GM19395 (cell line): ENCODE measurements at regions not wholly inside any gene's neighbourhood (a gene's known extent, or its start where the extent isn't known, plus 50 kb on each side); places are given as distances from the start of the nearest gene placed in this dataset.

ENCODE experiments used
- ATAC-seq: cut with Tn5 transposase; IDR thresholded peaks from one replicate; pipeline ENCODE4 v1.9.1; 2021; ENCODE audit warnings: mild to moderate bottlenecking, moderate library complexity; ENCODE audit not compliant: unreplicated experiment

DNA sequence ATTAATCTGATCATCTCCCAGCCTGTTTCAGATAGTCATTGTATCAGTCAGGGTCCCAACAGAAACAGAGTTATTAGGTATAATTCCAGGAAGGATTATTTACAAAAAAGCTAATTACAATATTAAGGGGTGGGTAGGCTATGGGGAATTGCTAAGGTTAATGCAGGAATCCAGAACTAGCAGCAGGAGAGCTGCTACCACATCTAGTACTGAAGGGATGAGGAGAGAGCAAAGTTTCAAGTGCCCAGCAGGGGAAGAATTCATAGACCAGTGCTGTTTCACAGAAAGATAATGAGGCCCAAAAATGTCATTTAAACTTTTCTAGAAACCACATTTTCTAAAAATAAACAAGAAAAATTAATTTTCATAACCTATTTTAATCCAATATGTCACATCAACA lies 284.2 kb downstream of the HACE1 start:
- ATAC-seq = no peak

DNA sequence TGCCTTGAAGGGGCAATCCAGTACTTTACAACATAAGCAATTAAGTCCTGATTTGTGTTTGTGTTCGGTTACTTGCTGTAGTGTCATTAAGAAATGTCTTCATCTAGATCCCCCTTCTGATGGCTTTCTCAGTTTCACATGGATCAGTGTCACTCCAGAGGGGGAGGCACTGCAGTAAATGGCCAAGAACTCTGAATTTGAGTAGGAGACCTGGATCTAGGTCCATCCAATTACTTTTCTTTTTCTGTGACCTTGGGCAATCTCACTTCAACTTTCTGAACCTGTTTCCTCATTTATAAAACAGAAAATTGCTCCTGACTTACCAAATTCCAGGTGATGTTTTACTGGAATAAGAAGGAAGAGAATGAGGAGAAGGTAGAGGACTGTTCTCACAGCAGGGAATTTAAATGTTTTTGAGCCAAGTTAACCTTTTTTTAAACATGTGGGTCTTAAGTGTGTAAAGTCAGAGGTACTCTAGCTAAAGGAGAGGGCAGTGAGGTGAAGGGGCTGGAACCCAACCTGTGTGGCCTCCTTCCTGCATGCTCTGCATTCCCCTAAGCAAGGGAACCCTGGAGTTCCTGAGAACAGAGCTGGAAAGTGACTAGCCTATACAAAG lies 285.5 kb downstream of the HACE1 start:
- no peak for ATAC-seq

GRCh38 chr6:104573350-104573749 lies 286.4 kb downstream of the HACE1 start:
- ATAC-seq = no peak

- no peak for ATAC-seq
Observed at GRCh38 chr6:104572901-104573300, 286.8 kb downstream of the HACE1 start.

- no peak for ATAC-seq
Observed at GRCh38 chr6:104566411-104566810, 293.3 kb downstream of the HACE1 start.

GRCh38 chr6:104563306-104563705 lies 296.4 kb downstream of the HACE1 start:
- ATAC-seq = no peak

- ATAC-seq = no peak
Observed at GRCh38 chr6:104559435-104560202, 300.1 kb downstream of the HACE1 start.

DNA sequence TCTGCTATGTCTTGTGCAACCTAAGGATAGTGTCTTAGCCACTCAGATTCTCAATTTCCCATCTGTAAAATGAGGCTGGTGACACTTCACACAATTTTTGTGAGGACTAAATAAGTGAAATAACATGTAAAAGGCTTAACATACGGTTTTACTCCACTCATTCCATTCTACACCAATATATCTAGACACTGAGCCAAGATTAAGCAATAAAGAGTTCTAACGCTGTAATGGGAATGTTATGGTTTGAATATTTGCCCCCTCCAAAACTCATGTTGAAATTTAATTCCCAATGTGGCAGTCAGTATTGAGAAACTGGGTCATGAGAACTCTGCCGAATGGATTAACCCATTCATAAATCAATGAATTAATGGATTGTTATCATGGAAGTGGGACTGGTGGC lies 301.0 kb downstream of the HACE1 start:
- ATAC-seq = no peak

- ATAC-seq = no peak
Observed at GRCh38 chr6:104548297-104548696, 311.4 kb downstream of the HACE1 start.

DNA sequence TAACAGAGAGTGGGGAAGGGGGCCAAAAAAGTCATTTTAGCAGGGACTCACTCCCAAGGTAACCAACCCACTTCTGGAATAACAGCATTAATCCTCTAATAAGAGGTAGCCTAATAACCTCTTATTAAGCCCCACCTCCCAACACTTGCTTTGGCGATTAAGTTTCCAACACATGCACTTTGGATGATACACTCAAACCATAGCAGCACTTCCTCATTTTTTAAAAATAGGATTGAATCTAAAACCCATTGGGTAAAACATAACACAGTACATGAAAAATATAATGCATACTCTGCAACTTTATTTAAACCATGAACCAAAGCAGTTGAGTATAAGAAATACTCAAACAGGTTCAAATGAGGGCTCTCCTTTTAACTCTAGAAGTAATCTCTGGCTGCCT lies 318.3 kb downstream of the HACE1 start:
- no peak for ATAC-seq

GRCh38 chr6:104540743-104541142 lies 319.0 kb downstream of the HACE1 start:
- ATAC-seq = no peak

- no peak for ATAC-seq
Observed at GRCh38 chr6:104539173-104539572, 320.5 kb downstream of the HACE1 start.

DNA sequence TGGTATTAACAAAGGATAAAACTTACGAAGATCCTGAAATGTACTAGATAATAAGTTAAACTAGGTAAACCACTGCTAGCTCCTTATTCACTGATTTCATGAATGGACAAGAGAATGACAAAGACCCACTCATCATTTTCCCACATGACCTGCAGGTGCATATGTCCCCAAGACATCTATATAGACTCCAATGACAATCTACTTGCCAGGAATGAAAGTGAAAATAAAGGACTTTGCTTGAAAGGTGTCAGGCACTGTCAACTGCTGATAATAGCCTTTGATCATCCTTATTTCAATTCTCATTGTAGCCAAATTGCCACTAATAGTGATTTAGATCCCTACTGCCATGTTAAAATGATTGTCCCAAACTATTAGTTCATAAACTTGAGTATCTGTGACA lies 321.8 kb downstream of the HACE1 start:
- no peak for ATAC-seq

DNA sequence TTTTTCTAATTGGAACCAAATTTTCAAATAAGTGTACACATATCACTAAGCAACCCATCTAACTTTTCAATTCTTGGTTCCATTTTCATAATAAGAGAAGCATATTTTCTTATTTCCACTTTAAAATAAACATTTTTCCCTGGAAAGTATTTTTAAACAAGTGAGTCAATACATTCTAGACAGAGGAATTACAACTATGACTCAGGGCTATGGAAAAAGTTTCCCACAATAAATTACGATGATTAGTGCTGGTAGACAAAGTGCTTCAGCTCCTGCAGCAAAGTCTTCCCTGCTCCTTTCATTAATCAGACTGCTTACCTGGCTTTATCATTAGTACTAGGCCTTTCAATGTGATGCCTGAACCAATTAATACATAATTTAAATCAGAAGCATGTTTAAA lies 322.5 kb downstream of the HACE1 start:
- ATAC-seq = no peak

- ATAC-seq = no peak
Observed at GRCh38 chr6:104532462-104532861, 327.3 kb downstream of the HACE1 start.

DNA sequence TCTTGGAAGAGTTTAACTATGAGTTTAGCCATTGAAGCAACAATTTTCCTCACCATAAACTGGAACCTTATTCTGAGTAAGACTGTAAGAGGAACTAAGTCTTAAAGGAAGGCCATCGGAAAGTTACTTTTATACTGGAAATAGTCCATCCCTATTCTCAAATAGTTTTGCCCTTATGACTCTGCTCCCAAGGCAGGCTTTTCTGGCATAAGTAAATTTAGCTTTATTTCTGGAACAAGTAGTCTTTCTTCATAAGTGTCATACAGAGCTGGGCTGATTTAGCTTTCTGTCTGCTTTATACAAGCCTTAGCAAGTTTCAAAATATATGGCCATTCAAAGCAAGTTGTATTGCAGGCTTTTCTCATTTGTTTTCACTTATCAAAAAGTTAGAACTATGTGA lies 328.1 kb downstream of the HACE1 start:
- no peak for ATAC-seq

- ATAC-seq = no peak
Observed at GRCh38 chr6:104527761-104528415, 331.8 kb downstream of the HACE1 start.

DNA sequence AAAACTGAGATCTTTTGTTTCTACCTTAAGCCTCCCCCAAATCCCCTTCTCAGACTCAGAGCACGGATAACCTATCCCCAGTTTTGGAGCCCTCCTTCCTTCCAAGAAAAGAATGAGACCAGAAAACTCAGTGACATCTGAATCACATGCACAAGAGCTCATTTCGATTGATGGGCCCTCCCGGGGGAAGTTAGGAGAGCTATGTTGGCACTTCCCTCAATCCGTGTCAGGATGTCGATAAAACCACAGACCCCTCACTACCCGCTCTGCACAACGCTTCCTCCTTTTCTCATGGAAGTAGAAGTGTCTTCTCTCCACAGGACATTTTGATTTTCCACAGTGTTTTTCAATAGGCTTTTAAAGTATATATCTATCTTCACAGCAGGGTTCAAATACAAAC lies 332.4 kb downstream of the HACE1 start:
- no peak for ATAC-seq

GRCh38 chr6:104526376-104526775 lies 333.3 kb downstream of the HACE1 start:
- ATAC-seq = no peak

DNA sequence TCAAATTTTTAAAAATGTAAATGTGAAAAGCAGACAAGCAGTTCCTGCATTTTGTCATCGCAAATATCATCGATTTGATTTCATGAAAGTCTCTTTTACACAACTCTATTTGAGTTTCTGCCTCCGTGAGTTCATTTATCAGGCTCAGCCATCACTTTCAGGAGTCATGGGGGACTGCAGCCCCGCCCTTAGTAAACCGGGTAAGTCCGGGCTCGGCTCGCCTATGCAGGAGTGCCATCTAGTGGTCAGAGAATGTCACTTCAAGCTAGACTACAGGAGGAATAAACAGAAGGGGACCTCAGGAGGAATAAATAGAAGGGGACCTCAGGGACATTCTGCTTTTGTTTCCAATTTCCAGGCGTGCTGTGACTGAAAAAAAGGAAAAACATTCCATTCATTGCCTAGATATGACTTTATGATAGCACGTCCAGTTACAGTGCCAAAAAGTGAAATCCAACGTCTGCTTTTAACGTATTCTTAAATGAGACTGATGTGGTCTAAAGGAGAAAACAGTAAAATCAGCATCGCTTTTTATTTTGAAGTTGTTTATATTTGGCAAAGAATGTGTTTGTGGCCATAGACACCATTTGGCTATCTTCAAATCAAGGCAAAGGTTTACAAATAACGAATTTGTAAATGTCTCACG lies 333.9 kb downstream of the HACE1 start:
- ATAC-seq = peak; percentile 97

DNA sequence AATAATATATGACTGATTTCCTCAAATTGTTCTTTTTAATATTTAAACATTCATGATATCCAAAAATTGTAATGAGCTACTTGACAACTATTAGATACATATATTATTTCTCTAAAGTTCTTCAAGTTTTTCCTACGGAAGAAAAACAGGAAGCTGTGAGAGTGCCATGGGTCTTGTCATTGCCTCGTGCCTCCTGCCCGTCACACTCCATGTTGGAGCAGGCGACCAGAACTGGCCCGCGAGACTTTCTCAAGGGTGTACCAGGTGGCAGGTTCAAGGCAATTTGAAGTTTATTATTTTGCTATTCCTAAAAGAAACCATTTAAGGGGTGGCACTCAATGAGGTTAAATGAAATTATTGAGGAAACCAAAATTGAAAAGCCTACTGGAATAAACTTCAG lies 337.2 kb downstream of the HACE1 start:
- no peak for ATAC-seq

DNA sequence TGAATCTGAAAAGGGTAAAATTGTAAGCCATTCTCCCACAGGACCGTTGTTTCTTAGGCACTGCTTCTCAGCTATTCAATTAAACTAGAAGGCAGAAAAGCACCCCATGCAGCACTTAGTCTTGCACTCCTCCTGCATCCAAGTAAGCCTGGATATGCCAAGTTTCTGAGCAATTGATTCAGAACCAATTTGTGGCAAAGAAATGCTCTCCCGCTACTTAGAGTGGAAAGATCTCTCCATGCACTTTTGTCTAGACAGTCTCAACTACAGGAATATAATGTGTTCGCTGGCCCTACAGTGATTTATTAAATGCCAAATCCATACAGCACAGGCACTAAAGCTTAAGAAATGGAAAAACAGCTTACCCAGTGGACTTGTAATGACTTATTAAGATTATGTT lies 338.5 kb downstream of the HACE1 start:
- no peak for ATAC-seq
